HG03280 (cell line): ENCODE measurements at regions not wholly inside any gene's neighbourhood (a gene's known extent, or its start where the extent isn't known, plus 50 kb on each side); places are given as distances from the start of the nearest gene placed in this dataset.
"Not testable (repeated sequence)": the region's sequence is repeated elsewhere in the genome, so short reads cannot be mapped to it uniquely, and the experiment has no call there.

Experiments
- ATAC-seq: cut with Tn5 transposase; IDR thresholded peaks from one replicate; pipeline ENCODE4 v1.9.1; 2021; ENCODE audit warnings: mild to moderate bottlenecking, moderate library complexity; ENCODE audit not compliant: unreplicated experiment

DNA sequence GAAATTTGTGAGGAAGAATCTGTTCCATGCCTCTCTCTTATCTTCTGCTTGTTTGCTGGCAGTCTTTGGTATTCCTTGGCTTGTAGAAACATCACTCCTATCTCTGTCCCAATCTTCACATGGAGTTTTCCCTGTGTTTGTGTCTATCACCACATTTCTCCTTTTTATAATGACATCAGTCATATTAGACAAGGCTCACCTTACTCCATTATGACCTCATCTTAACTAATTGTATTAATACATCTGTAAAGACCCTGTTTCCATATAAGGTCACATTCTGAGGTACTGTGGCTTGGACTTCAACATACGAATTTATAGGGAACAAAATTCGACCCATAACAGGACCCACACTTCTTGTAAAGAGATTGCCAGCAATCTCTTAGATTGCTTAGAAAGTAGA, 72.3 kb upstream of the POGK start:
- no peak for ATAC-seq

DNA sequence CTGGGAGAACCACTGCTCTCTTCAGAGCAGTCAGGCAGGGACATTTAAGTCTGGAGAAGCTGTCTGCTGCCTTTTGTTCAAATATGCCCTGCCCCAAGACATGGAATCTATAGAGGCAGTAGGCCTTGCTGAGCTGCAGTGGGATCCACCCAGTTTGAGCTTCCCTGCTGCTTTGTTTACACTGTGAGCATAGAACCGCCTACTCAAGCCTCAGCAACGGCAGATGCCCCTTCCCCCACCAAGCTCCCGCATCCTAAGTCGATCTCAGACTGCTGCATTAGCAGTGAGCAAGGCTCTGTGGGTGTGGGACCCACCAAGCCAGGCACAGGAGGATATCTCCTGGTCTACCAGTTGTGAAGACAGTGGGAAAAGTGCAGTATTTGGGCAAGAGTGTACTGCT, 54.6 kb upstream of the POGK start:
- ATAC-seq = not testable (repeated sequence)

- no peak for ATAC-seq
Observed at GRCh38 chr1:166785987-166786386, 53.3 kb upstream of the POGK start.

GRCh38 chr1:166789286-166789685, 50.0 kb upstream of the POGK start:
- ATAC-seq = no peak
